ENCODE measurements at regions not wholly inside any gene's neighbourhood (a gene's known extent, or its start where the extent isn't known, plus 50 kb on each side); places are given as distances from the start of the nearest gene placed in this dataset.

- Histone ChIP-seq H3K9me3 (ENCODE audit: low read depth, low read length) (no peaks in the 10 kb centered on the region), H3K79me2 (ENCODE audit: insufficient read depth, low read length) (no peaks in the 10 kb centered on the region), H3K27me3 (ENCODE audit: insufficient read depth, low read length) (no peaks in the 10 kb centered on the region), H3K4me1 (ENCODE audit: insufficient read depth, low read length) (no peaks in the 10 kb centered on the region), H3K4me2 (ENCODE audit: insufficient read depth, low read length) (no peak overlapping the region), H3K4me3 (ENCODE audit: insufficient read depth, low read length) (no peak overlapping the region), H3K27ac (ENCODE audit: low read depth, low read length) (no peak overlapping the region), H4K20me1 (ENCODE audit: insufficient read depth, low read length) (no peaks in the 10 kb centered on the region), H3K36me3 (ENCODE audit: insufficient read depth, low read length) (no peaks in the 10 kb centered on the region), H2AFZ (ENCODE audit: low read length) (no peak overlapping the region)
- DNase-seq (ENCODE audit: insufficient read length, low spot score, missing footprints) = no peak
- TF ChIP-seq CTCF (IDR thresholded peaks at IDR 0.05; ENCODE audit: extremely low read depth, low read depth, low read length) = no peak
These were observed 72.5 kb upstream of the RAB3GAP2 start for GRCh38 chr1:220344745-220345144.

- Histone ChIP-seq H4K20me1 (ENCODE audit: insufficient read depth, low read length) (no peaks in the 10 kb centered on the region), H3K4me2 (ENCODE audit: insufficient read depth, low read length) (no peak overlapping the region), H3K36me3 (ENCODE audit: insufficient read depth, low read length) (no peaks in the 10 kb centered on the region), H3K4me1 (ENCODE audit: insufficient read depth, low read length) (no peaks in the 10 kb centered on the region), H3K27me3 (ENCODE audit: insufficient read depth, low read length) (no peaks in the 10 kb centered on the region), H3K9me3 (ENCODE audit: low read depth, low read length) (no peaks in the 10 kb centered on the region), H2AFZ (ENCODE audit: low read length) (no peak overlapping the region), H3K79me2 (ENCODE audit: insufficient read depth, low read length) (no peaks in the 10 kb centered on the region), H3K4me3 (ENCODE audit: insufficient read depth, low read length) (no peak overlapping the region), H3K27ac (ENCODE audit: low read depth, low read length) (no peak overlapping the region)
- no peak for DNase-seq (ENCODE audit: insufficient read length, low spot score, missing footprints)
- TF ChIP-seq CTCF (IDR thresholded peaks at IDR 0.05; ENCODE audit: extremely low read depth, low read depth, low read length) = no peak
These were observed 70.6 kb upstream of the RAB3GAP2 start for GRCh38 chr1:220342853-220343252.

- H2AFZ ChIP-seq (ENCODE audit: low read length) = no peak overlapping the region
- no peaks in the 10 kb centered on the region for H3K9me3 ChIP-seq (ENCODE audit: low read depth, low read length)
- no peak for DNase-seq (ENCODE audit: insufficient read length, low spot score, missing footprints)
- no peaks in the 10 kb centered on the region for H4K20me1 ChIP-seq (ENCODE audit: insufficient read depth, low read length)
- TF ChIP-seq CTCF (IDR thresholded peaks at IDR 0.05; ENCODE audit: extremely low read depth, low read depth, low read length) = no peak
- no peaks in the 10 kb centered on the region for H3K79me2 ChIP-seq (ENCODE audit: insufficient read depth, low read length)
- no peaks in the 10 kb centered on the region for H3K36me3 ChIP-seq (ENCODE audit: insufficient read depth, low read length)
- H3K4me2 ChIP-seq (ENCODE audit: insufficient read depth, low read length) = no peak overlapping the region
- H3K4me3 ChIP-seq (ENCODE audit: insufficient read depth, low read length) = no peak overlapping the region
- no peaks in the 10 kb centered on the region for H3K27me3 ChIP-seq (ENCODE audit: insufficient read depth, low read length)
- H3K4me1 ChIP-seq (ENCODE audit: insufficient read depth, low read length) = no peaks in the 10 kb centered on the region
- H3K27ac ChIP-seq (ENCODE audit: low read depth, low read length) = no peak overlapping the region
These were observed 68.9 kb upstream of the RAB3GAP2 start for GRCh38 chr1:220341126-220341525.

GRCh38 chr1:220339581-220339980 lies 67.3 kb upstream of the RAB3GAP2 start:
- no peaks in the 10 kb centered on the region for H3K4me1 ChIP-seq (ENCODE audit: insufficient read depth, low read length)
- H4K20me1 ChIP-seq (ENCODE audit: insufficient read depth, low read length) = no peaks in the 10 kb centered on the region
- no peaks in the 10 kb centered on the region for H3K9me3 ChIP-seq (ENCODE audit: low read depth, low read length)
- H3K36me3 ChIP-seq (ENCODE audit: insufficient read depth, low read length) = no peaks in the 10 kb centered on the region
- no peaks in the 10 kb centered on the region for H3K27me3 ChIP-seq (ENCODE audit: insufficient read depth, low read length)
- DNase-seq (ENCODE audit: insufficient read length, low spot score, missing footprints) = no peak
- no peaks in the 10 kb centered on the region for H3K79me2 ChIP-seq (ENCODE audit: insufficient read depth, low read length)
- peak; percentile 27 for TF ChIP-seq CTCF (IDR thresholded peaks at IDR 0.05; ENCODE audit: extremely low read depth, low read depth, low read length)
- H3K27ac ChIP-seq (ENCODE audit: low read depth, low read length) = no peak overlapping the region
- no peak overlapping the region for H3K4me3 ChIP-seq (ENCODE audit: insufficient read depth, low read length)
- H3K4me2 ChIP-seq (ENCODE audit: insufficient read depth, low read length) = no peak overlapping the region
- H2AFZ ChIP-seq (ENCODE audit: low read length) = no peak overlapping the region

Data from osteoblast (primary cell).